GM21723 (cell line): ENCODE measurements at regions not wholly inside any gene's neighbourhood (a gene's known extent, or its start where the extent isn't known, plus 50 kb on each side); places are given as distances from the start of the nearest gene placed in this dataset.
"Not testable (repeated sequence)": the region's sequence is repeated elsewhere in the genome, so short reads cannot be mapped to it uniquely, and the experiment has no call there.

Source experiments
- ATAC-seq: cut with Tn5 transposase; IDR thresholded peaks from one replicate; pipeline ENCODE4 v1.9.1; 2021; ENCODE audit warnings: mild to moderate bottlenecking, moderate library complexity; ENCODE audit not compliant: unreplicated experiment

DNA sequence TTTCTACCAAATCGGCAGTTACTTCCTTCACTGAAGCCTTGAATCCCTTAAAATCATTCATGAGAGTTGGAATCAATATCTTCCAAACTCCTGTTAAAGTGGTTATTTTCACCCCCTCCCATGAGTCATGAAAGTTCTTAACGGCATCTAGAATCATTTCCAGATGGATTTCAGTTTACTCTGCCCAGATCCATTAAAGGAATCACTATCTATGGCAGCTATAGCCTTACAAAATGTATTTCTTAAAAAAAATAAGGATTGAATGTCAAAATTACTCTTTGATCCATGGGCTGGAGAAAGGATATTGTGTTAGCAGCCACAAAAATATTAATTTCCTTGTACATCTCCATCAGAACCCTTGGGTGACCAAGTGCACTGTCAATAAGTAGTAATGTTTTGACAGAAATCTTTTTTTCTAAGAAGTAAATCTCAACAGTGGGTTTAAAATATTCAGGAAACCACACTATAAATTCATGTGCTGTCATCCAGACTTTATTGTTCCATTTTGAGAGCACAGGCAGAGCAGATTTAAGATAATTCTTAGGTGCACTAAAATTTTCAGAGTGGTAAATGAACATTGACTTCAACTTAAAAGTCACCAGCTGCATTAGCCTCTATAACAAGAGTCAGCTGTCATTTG lies 767.7 kb downstream of the DTWD2 start:
- ATAC-seq, result no peak

DNA sequence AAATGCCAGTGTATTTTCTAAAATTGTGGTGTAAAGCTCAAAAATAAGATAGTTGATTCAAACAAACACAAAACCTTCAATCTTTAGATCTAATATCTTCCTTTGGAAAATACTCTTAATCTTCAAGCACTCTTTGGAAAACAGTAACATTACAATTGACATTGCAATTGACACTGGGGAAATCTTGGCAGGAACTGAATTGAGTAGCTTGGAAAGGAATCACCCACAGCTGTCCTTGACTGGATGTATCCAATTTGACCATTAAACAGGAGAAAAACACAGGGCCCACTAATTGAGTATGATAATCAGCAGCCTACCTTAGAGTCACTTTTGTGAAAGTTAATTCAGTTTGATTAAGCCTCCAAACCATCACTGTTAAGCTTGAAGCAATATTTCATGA lies 776.7 kb downstream of the DTWD2 start:
- no peak for ATAC-seq

DNA sequence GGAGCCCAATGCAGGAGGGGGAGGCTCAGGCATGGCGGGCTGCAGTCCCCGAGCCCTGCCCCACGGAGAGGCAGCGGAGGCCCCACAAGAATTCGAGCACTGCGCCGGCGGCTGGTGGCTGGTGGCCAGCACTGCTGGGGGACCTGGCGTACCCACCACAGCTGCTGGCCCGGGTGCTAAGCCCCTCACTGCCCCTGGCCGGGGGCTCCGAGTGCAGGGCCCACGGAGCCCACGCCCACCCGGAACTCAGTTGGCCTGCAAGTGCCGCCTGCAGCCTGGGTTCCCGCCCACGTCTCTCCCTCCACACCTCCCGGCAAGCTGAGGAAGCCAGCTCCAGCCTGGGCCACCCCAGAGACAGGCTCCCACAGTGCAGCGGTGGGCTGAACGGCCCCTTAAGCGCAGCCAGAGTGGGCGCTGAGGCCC lies 780.3 kb downstream of the DTWD2 start:
- no peak for ATAC-seq

DNA sequence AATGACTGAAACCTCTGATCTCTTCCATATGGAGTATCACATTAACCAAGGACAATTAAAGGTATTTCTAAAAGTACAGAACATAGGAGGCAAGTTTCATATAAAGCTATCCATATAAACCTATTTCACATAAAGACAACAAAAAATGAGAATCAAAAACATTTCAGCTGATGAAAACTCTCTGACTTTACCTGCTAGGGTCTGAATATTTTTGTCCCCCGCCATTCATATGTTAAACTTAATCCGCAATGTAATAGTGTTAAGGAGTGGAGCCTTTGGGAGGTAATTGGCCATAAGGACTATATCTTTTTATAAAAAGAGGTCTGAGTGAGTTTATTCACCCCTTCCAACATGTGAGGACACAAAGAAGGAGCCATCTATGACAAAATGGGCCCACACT lies 788.5 kb downstream of the DTWD2 start:
- ATAC-seq, result no peak

DNA sequence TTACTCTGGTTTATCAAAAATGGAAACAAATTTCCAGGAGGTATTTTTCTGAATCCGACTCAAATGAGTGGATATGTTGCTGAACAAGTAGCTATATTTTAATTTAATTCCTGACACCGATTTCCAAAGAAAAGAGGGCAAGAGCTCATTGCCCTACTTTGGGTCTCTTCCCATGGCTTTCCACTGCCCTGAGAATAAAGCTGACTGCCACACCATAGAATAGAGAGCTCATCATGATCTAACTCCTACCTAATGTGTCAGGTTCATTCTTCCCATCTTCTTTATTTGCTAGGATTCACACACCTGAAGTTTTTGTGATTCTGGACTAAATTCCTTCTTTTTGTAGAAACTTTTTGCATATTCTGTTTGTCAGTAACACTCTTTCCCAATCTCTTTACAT lies 792.1 kb downstream of the DTWD2 start:
- no peak for ATAC-seq

DNA sequence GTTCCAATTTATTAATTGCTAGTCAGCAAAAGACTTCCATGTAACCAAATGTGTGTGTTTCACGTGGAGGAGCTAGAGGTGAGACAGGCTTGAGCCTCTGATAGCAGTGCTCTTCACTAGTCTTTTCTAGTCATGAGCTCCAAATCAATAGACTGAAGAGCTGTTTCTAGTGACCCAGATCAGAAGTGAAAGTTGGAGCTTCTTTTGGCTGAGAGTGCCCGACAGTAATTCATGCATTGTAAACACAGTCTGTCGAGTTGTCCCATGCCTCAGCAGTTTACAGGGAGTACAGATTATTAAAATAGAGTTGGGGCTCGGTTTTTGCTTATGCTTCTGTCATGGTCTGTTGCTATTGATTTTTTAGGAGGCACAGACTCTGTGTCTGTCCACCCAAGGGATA lies 793.1 kb downstream of the DTWD2 start:
- no peak for ATAC-seq

DNA sequence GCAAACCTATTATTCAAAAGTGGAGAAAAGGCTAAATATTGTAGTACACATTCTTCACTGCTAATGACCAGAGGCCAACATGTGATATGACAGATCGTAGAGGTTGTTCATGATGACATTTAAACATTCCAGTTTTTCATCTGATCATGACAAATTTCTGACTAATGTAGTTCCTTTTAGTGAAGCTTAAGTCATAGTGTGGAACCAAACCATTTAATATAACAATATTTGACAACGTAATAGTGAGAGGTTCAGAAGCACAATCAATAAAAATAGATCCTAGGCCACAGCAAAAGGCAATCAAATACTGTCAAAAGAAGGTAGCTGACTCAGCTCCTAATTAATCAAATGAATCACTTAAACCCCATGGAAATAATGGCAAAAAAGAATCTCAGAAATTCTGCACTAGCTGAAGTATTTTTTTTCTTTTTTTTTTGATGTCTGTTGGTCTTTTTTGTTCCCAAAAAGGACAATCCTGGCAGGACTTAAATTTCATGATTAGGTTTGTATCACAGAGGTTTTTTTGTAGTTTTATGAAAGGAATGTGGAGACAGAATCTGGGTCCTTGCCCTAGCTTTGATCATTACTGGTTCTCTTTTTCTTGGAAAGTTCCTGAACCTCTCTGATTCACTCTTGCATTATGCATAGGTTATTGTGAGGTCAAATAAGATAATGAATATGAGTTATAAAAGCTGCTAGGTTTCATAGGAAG lies 795.0 kb downstream of the DTWD2 start:
- no peak for ATAC-seq

DNA sequence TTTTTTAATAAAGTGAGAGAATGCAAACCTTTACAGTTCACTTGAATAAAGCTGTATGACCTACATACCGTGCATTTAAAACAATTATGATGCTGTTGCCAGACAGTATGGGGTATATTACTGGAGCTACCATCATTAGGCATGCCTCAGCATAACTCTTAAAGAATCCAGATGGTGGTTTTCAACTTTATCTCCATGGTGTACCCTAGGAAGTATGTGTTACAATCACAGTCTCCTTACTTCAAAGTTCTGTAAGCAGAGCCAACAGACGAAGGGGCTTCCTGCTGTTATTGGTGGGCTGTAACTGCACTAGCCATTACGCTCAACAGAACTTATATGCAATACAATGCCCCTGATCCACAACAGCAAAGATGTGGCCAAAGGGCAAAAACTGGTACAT lies 803.3 kb downstream of the DTWD2 start:
- ATAC-seq, result no peak

DNA sequence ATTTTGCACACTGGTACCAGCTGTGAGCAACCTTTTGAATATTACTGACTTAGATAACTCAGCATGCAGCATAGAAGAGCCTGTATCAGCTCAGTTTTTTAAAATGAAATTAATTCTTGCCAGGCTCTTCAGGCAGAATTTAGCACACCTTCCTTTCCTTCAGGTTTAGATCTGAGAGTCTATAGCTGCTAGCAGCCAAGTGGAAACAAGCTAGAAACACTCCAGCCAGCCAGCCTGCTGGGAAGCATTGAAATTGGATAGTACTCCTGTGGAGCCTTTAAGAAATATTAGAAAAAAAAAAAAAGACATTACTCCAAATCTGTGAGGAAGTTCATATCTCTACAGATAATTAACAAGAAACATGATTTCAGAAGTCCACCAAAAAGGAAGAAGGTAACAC lies 812.2 kb downstream of the DTWD2 start:
- no peak for ATAC-seq

DNA sequence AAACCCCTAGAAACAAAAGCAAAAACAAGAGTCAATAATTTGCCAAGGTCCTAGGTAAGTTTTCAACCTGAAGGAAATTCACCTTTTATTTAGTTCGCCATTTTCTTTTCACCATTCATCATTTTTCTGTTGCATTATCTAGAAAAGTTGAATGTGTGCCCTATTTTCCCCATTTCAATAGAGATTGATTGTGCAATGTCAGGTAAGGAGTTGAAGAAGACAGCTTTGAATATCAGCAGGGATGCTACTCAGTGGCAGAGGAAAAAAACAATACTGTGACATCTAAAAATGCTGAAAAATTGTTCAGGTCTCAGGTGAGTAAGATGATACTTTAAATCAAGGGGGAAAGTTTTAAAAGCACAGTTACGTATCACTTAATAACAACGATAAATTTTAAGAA lies 813.7 kb downstream of the DTWD2 start:
- ATAC-seq, result no peak

DNA sequence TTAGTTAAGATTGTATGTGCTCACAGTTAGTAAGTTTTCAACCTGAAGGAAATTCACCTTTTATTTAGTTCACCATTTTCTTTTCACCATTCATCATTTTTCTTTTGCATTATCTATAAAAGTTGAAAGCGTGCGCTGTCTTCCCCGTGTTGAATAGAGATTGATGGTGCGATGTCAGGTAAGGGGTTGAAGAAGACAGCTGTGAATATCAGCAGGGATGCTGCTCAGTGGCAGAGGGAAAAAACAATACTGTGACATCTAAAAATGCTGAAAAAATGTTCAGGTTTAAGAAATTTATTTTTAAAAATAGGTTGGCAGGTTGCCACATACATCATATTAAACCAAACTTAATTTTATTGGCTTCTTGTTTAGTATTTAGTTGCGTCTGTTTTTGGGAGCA lies 815.0 kb downstream of the DTWD2 start:
- ATAC-seq, result no peak

DNA sequence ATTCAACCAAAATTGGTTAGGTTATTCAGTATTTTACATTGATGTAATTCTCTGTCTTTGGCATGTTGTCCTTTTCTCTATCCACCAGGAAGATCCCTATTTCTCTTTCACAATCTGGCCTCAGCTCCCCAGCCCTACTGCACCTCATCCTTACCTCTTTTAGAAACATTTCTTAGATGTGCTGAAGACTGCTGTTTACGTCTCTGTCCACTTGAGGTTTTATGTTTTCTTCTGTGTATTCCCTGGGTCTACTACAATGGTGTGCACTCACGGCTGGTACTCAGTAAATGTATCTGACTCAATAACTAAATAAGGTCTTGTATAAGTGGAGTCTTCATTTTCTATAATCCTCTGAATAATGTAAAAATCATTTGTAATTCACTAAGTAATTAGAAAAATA lies 822.7 kb downstream of the DTWD2 start:
- no peak for ATAC-seq

DNA sequence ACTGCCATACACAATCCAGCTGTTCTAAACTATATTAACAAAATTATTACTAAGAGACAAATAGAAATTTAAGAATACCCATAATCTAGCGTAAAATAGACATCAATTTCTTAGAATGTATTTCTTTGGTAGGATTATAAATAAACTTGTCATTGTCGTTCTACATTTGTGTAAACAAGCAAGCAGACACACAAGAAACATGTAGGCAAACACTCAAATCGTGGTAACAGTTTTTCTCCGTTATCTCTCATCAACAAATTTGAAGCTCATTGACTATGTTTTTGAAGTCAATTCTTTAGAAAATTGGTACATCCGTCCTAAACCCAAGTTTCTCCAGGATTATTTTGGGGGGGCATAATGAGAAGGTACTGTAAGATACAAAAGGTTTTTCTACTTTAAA lies 832.2 kb downstream of the DTWD2 start:
- no peak for ATAC-seq

DNA sequence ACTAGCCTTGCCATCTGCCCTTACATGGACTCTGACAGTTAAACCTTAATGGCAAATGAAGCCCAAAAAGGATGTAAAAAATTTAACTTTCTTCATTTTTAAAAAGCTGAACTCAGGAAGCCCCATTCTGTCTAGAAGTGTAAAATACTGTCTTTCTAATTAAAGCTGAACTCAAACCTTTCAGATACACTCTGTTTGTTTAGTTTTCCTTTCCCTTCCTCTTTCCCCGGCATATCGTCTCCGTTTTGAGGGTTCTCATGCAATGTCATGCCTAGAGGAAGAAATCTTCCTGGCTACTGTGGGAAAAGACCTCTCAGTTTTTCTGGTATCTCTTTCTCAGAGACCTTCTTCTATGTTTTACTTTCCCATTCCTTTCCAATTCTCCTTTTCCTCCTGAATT lies 841.5 kb downstream of the DTWD2 start:
- ATAC-seq, result no peak

DNA sequence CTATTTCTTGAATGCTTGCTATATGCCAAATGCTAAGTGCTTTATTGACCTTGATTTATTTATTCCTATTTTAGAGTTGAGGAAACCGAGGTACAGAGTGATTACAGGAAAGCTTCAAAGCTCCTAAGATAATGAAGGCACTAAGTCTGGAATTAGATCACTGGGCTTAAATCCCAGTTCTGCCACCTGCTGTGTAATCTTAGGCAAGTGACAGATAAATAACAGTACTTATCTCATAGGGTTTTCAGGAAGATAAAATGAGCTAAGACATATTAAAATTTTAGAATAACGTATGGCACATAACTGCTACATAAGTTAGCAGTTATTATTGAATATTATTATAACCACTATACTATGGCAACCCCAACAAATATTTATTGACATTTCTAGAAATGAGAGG lies 843.8 kb downstream of the DTWD2 start:
- no peak for ATAC-seq

DNA sequence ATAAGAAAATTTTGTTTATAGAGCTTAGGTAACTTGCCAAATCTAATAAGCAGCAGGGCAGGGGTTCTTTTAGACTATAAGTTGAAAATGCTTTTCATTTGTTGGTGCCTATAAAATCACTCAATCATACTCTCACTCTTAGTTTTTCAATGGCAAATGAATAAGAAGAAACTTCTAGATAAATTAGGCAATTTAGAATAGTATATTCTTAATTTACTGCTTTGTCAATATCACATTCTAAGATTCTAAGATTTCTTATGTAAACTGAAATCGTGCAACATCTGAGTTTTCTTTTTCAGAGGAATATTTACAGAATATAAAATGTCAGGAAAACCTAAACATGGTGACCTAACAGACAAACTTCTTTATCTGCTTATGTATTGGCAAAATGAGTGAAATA lies 849.0 kb downstream of the DTWD2 start:
- ATAC-seq, result no peak

DNA sequence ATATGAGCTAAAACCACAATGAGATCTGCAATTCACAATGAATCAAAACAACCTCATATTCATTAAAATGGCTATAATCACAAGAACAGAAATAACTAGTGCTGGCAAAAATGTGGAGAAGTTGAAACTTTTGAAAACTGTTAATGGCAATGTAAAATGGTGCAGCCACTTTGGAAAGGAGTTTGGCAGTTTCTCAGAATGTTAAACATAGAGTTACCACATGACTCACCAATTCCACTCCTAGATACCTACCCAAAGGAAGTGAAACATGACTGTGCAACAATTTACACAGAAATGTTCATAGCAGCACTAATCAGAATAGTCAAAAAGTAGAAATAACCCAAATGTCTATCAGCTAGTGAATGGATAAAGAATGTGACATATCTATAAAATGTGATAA lies 862.2 kb downstream of the DTWD2 start:
- no peak for ATAC-seq

DNA sequence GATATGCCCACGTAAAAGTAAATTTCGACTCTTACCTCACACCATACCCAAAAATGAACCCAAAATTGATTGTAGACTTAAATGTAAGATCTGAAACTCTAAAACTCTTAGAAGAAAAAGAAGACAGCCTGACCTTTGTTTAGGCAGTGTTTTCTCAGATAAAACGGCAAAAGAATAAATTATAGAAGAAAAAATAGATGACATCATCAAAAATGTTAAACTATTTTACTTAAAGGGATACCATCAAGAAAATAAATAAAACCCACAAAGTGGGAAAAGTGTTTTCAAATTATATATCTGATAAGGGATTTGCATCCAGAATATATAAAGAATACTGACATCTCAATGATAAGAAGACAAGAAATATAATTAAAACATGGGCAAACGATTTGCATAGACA lies 862.7 kb downstream of the DTWD2 start:
- ATAC-seq, result no peak

DNA sequence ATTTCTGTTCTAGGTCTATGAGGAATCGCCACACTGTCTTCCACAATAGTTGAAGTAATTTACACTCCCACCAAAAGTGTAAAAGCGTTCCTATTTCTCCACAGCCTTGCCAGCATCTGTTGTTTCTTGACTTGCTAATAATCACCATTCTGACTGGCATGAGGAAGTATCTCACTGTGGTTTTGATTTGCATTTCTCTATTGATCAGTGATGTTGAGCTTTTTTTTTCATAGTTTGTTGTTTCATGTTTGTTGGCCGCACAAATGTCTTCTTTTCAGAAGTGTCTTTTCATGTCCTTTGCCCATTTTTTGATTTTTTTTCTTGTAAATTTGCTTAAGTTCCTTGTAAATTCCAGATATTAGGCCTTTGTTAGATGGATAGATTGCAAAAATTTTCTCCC lies 867.1 kb downstream of the DTWD2 start:
- no peak for ATAC-seq

DNA sequence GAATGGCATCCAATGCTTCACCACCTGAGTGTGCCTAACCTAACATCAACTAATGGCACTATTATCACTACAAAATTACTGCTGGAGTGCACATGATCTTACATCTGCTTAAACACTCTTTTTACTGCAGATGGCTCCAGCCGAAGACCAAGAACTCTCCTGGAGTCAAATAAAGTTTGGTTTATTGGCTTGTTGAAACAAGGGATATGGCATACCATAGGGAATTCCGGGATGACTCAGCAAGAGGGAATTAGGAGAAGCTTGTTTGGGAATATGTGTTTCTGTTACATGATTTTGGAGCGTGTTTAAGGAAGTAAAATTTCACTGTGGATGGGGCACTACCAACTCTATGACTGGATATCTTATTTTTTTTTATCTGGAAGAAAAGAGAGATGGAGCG lies 872.6 kb downstream of the DTWD2 start:
- no peak for ATAC-seq

DNA sequence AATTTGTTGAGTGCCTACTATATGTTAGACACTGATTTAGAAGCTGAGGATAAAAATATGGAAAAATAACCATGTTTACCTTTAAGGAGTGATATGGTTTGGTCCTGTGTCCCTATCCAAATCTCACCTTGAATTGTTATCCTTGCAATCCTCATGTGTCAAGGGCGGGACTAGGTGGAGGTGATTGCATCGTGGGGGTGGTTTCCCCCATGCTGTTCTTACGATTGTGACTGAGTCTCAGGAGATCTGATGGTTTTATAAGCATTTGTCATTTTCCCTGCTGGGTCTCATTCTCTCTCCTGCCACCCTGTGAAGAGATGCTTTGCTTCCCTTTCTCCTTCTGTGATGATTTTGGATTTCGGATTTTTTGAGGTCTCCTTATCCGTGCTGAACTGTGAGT lies 876.4 kb downstream of the DTWD2 start:
- ATAC-seq, result no peak

DNA sequence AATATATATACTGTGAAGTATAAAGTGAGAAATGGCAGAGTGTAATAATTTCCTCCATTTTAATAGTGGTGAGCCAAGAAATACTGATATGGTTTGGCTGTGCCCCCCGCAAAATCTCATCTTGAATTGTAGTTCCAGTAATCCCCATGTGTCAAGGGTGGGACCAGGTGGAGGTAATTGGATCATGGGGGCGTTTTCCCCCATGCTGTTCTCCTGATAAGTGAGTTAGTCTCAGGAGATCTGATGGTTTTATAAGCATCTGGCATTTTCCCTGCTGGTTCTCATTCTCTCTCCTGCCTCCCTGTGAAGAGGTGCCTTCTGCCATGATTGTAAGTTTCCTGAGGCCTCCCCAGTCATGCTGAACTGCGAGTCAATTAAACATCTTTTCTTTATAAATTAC lies 881.1 kb downstream of the DTWD2 start:
- not testable (repeated sequence) for ATAC-seq

DNA sequence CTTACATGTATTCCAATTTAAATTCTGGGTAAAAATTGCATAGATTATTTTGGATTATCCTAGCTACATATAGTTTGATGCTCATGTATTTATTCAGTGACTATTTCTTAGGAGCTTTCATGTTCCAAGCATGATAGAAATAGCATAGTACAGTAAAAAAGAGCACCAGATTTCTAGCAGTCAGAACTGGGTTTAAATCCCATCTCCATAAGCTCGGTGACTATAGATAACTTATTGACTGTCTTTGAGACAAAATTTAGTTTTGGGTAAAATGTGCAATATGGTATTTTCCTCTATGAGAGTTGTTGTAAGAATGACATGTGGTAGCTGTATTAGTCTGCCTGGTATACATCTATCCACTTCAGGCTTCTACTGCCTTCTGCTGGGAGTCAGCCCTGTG lies 889.6 kb downstream of the DTWD2 start:
- no peak for ATAC-seq
